VCaP (cell line): ENCODE measurements at regions not wholly inside any gene's neighbourhood (a gene's known extent, or its start where the extent isn't known, plus 50 kb on each side); places are given as distances from the start of the nearest gene placed in this dataset.

Source experiments
- H3K27ac ChIP-seq: fragments of 450-650 bp; 2 replicates; pipeline ENCODE4 v1.5.1; 2017
- CTCF ChIP-seq: fragments of 450-650 bp; conservative IDR thresholded peaks from 2 replicates; pipeline ENCODE4 v1.5.1; 2017; ENCODE audit warnings: mild to moderate bottlenecking, moderate library complexity

GRCh38 chr2:4174796-4175195 lies 471.4 kb downstream of the DCDC2C start:
- TF ChIP-seq CTCF: no peak
- H3K27ac ChIP-seq: no peak overlapping the region

- H3K27ac ChIP-seq: no peak overlapping the region
- no peak for TF ChIP-seq CTCF
Observed at GRCh38 chr2:4175343-4175742, 472.0 kb downstream of the DCDC2C start.

DNA sequence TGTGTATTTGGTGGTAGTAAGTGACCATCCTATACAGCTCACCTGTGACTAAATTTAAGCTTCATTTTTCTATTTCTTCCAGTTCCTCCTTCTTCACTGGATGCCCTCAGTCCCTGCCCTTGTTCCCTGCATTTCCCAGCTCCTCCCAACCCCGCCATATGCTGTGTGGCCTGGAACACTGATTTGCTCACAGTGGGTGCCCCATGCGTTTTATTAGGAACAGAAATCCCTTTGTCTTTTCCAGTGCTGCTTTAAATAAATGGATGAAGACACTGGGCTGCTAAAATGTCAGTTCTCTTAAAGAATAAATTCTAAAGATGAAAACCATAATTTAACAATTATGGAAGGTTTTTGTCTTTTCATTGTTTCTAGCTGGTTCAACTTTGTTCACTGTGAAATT lies 477.3 kb downstream of the DCDC2C start:
- H3K27ac ChIP-seq: no peak overlapping the region
- TF ChIP-seq CTCF: no peak

DNA sequence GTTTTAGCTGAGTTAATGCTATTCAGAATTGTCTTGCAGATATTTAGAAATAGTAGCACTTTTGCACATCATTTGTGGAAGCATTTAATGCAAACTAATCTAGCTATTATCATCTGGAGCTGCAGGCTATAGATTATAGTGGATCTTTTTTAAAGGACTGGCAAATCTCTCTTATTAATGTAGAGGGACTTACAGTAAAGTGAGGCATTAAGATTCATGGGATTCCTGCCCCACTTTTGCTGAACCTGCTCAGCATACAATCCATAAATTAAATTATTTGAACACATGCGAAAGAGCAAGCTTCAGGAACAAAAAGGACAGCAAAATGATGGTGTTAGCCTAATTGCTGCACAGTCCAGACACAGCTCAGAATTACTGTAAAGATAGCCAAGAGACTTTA lies 477.7 kb downstream of the DCDC2C start:
- no peak overlapping the region for H3K27ac ChIP-seq
- TF ChIP-seq CTCF: no peak

DNA sequence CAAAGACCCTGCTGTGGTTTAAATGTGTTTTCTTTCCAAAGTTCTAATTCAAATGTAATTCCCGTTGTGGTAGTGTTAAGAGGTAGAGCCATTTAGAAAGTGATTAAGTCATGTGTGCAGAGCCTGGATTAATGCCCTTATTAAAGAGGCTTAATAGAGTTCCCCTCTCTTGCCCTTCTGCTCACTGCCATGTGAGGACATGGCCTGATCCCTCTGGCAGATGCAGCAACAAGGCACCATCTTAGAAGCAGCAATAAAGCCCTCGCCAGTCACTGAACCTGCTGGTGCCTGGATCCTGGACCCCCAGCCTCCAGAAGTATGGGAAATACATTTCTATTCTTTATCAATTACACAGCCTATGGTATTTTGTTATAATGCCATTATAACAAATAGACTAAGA lies 485.2 kb downstream of the DCDC2C start:
- H3K27ac ChIP-seq: no peak overlapping the region

GRCh38 chr2:4190548-4190947 lies 487.2 kb downstream of the DCDC2C start:
- no peak overlapping the region for H3K27ac ChIP-seq
- TF ChIP-seq CTCF: no peak

More for the DNA sequence above, 485.2 kb downstream of the DCDC2C start:
- TF ChIP-seq CTCF: no peak

- H3K27ac ChIP-seq: no peak overlapping the region
- TF ChIP-seq CTCF: no peak
Observed at GRCh38 chr2:4192119-4192518, 488.7 kb downstream of the DCDC2C start.
